Epithelial cell of esophagus (primary cell): ENCODE measurements at regions not wholly inside any gene's neighbourhood (a gene's known extent, or its start where the extent isn't known, plus 50 kb on each side); places are given as distances from the start of the nearest gene placed in this dataset.
A peak's percentile ranks its signal among the peaks of the same experiment; 100 is the strongest.

Experiments used
- DNase-seq: peaks from one replicate; pipeline ENCODE4 v3.0.0; 2010; ENCODE audit warnings: low read depth
- H3K4me3 ChIP-seq: 2 replicates; pipeline ENCODE4 v1.5.1; 2011; ENCODE audit warnings: mild to moderate bottlenecking, low read length, control low read depth
- CTCF ChIP-seq: IDR thresholded peaks from 2 replicates; pipeline ENCODE4 v1.5.1; 2011; ENCODE audit warnings: low read depth, mild to moderate bottlenecking, low read length, control low read depth, inconsistent platforms; ENCODE audit not compliant: insufficient read depth; ENCODE audit errors: missing control alignments

- no peak for TF ChIP-seq CTCF
- H3K4me3 ChIP-seq, result no peak overlapping the region
- no peak for DNase-seq
Observed at GRCh38 chr13:23506807-23507291, 63.4 kb upstream of the TNFRSF19 start.

GRCh38 chr13:23509781-23510543 lies 60.2 kb upstream of the TNFRSF19 start:
- DNase-seq, result peak; percentile 48
- H3K4me3 ChIP-seq, result no peak overlapping the region
- TF ChIP-seq CTCF, result no peak

GRCh38 chr13:23510544-23510916 lies 59.7 kb upstream of the TNFRSF19 start:
- TF ChIP-seq CTCF, result no peak
- DNase-seq, result peak; percentile 69
- no peak overlapping the region for H3K4me3 ChIP-seq

- peak; percentile 54 for DNase-seq
- peak; percentile 50 for TF ChIP-seq CTCF
- no peak overlapping the region for H3K4me3 ChIP-seq
Observed at GRCh38 chr13:23510979-23511735, 59.1 kb upstream of the TNFRSF19 start.

- TF ChIP-seq CTCF, result no peak
- no peak for DNase-seq
- H3K4me3 ChIP-seq, result no peak overlapping the region
Observed at GRCh38 chr13:23512762-23513395, 57.3 kb upstream of the TNFRSF19 start.

- no peak for DNase-seq
- no peak overlapping the region for H3K4me3 ChIP-seq
- TF ChIP-seq CTCF, result no peak
Observed at GRCh38 chr13:23513455-23513854, 56.8 kb upstream of the TNFRSF19 start.
